HCT116 (cell line): ENCODE measurements at regions not wholly inside any gene's neighbourhood (a gene's known extent, or its start where the extent isn't known, plus 50 kb on each side); places are given as distances from the start of the nearest gene placed in this dataset.

ENCODE experiments used
- ATAC-seq: fragments of 200-7000 bp; cut with Tn5 transposase; 2 replicates; pipeline ENCODE4 v1.9.1; 2020; ENCODE audit warnings: mild to moderate bottlenecking, moderate library complexity
- BruUV-seq: library from RNA; stranded (reverse); fragments of 400-500 nt; replicated peaks from 2 replicates; lab custom pipeline; 2021; lab: Mats Ljungman, UMichigan
- CTCF ChIA-PET: fragments of 300-600 bp; sonication (Branson Sonifier 250); formaldehyde crosslinking; loops from one replicate; lab custom pipeline; 2021; ENCODE audit warnings: antibody characterized with exemption; lab: Charles Lee
- POLR2A ChIA-PET: fragments of 300-600, 350-600 bp; sonication (Branson Sonifier 250); formaldehyde crosslinking; loops from one replicate; lab custom pipeline; 2021; ENCODE audit warnings: antibody characterized with exemption; lab: Charles Lee
- RAD21 ChIA-PET, 2 experiments: fragments of 300-600 bp; sonication (Branson Sonifier 250); formaldehyde crosslinking; loops; one replicate each; lab custom pipeline; 2023; ENCODE audit warnings: low total read pairs in 2 of 2; ENCODE audit not compliant: uncharacterized antibody in 2 of 2, unreplicated experiment in 2 of 2, low non-redundant PET in 1 of 2; lab: Charles Lee
- DNase-seq: peaks from one replicate; pipeline ENCODE4 v3.0.0-alpha.2; 2010; ENCODE audit warnings: low read depth, low spot score
- H2AFZ ChIP-seq: fragments of 200-600 bp; shearing (Covaris generic), sonication (generic); 2 replicates; pipeline ENCODE4 v1.6.1; 2017; ENCODE audit warnings: low read depth, mixed run types, mixed read lengths, antibody characterized with exemption, low read length; ENCODE audit not compliant: poor library complexity, severe bottlenecking
- H3K27ac ChIP-seq: 2 replicates; pipeline ENCODE4 v1.5.1; 2012; ENCODE audit warnings: low read depth, low read length
- H3K27me3 ChIP-seq: fragments of 200-600 bp; sonication (generic); 2 replicates; pipeline ENCODE4 v1.6.1; 2016; ENCODE audit warnings: mixed run types, low read length, mixed read lengths; ENCODE audit not compliant: insufficient read depth
- H3K36me3 ChIP-seq, 2 experiments: fragments of 200-500 bp in 1 of 2; fragments of 200-600 bp in 1 of 2; sonication (Bioruptor generic) in 1 of 2; sonication (generic) in 1 of 2; 2 replicates each; pipeline versions ENCODE4 v1.5.1 to v1.6.1; 2014 to 2016; ENCODE audit warnings: low read length in 2 of 2, inconsistent platforms in 1 of 2, mixed read lengths in 1 of 2, mixed run types in 1 of 2; ENCODE audit not compliant: insufficient read depth in 2 of 2, control insufficient read depth in 1 of 2
- H3K4me1 ChIP-seq, 2 experiments: fragments of 200-600 bp in 1 of 2; sonication (generic) in 1 of 2; 2 replicates each; pipeline versions ENCODE4 v1.5.1 to v1.6.1; 2012 to 2017; ENCODE audit warnings: low read length in 2 of 2, inconsistent platforms in 1 of 2, mild to moderate bottlenecking in 1 of 2, mixed read lengths in 1 of 2, mixed run types in 1 of 2, moderate library complexity in 1 of 2; ENCODE audit not compliant: insufficient read depth in 2 of 2, control insufficient read depth in 1 of 2
- H3K4me2 ChIP-seq: fragments of 200-600 bp; sonication (generic); 2 replicates; pipeline ENCODE4 v1.6.1; 2017; ENCODE audit warnings: mixed run types, low read length, mixed read lengths
- H3K4me3 ChIP-seq, 2 experiments: fragments of 200-600 bp in 1 of 2; sonication (generic) in 1 of 2; replicated peaks in 1 of 2; 2 replicates each; pipeline ENCODE4 v1.5.1; 2011 to 2016; ENCODE audit warnings: low read length in 2 of 2, control low read depth in 1 of 2, low read depth in 1 of 2, mild to moderate bottlenecking in 1 of 2, mixed read lengths in 1 of 2, mixed run types in 1 of 2
- H3K79me2 ChIP-seq: fragments of 200-600 bp; sonication (generic); 2 replicates; pipeline ENCODE4 v1.6.1; 2017; ENCODE audit warnings: mild to moderate bottlenecking, mixed run types, low read length, moderate library complexity, mixed read lengths; ENCODE audit not compliant: insufficient read depth
- H3K9ac ChIP-seq: fragments of 200-600 bp; sonication (generic); 2 replicates; pipeline ENCODE4 v1.6.1; 2016; ENCODE audit warnings: low read length, mixed read lengths
- H3K9me2 ChIP-seq: fragments of 200-600 bp; sonication (generic), shearing (Covaris generic); 2 replicates; pipeline ENCODE4 v1.6.1; 2017; ENCODE audit warnings: mixed run types, mild to moderate bottlenecking, moderate library complexity; ENCODE audit not compliant: insufficient read depth
- H3K9me3 ChIP-seq, 2 experiments: fragments of 200-500 bp in 1 of 2; fragments of 200-600 bp in 1 of 2; sonication (Bioruptor generic) in 1 of 2; sonication (generic) in 1 of 2; 2 replicates each; pipeline ENCODE4 v1.6.1; 2014 to 2017; ENCODE audit warnings: low read length in 2 of 2, mixed read lengths in 2 of 2, inconsistent platforms in 1 of 2, low read depth in 1 of 2, mild to moderate bottlenecking in 1 of 2, mixed run types in 1 of 2, moderate library complexity in 1 of 2; ENCODE audit not compliant: control insufficient read depth in 1 of 2, insufficient read depth in 1 of 2
- H4K20me1 ChIP-seq: fragments of 200-600 bp; sonication (generic), shearing (Covaris generic); 2 replicates; pipeline ENCODE4 v1.6.1; 2017; ENCODE audit warnings: mixed run types, mild to moderate bottlenecking, moderate library complexity; ENCODE audit not compliant: insufficient read depth
- CBX3 ChIP-seq: IDR thresholded peaks from 2 replicates; pipeline ENCODE4 v1.6.1; 2012; ENCODE audit warnings: low read depth
- EGR1 ChIP-seq: IDR thresholded peaks from 2 replicates; pipeline ENCODE4 v1.6.1; 2012; ENCODE audit warnings: low read depth
- EZH2phosphoT487 ChIP-seq: fragments of 200-600 bp; IDR thresholded peaks from 2 replicates; pipeline ENCODE4 v1.6.1; 2018; ENCODE audit warnings: antibody characterized with exemption, borderline replicate concordance
- POLR2A ChIP-seq: IDR thresholded peaks from 2 replicates; pipeline ENCODE4 v1.7.0; 2011; ENCODE audit warnings: borderline replicate concordance; ENCODE audit not compliant: insufficient read depth, insufficient read length; ENCODE audit errors: extremely low read depth
- POLR2AphosphoS5 ChIP-seq: IDR thresholded peaks from 2 replicates; pipeline ENCODE4 v1.6.1; 2011; ENCODE audit warnings: mild to moderate bottlenecking, low read depth, low read length, moderate library complexity
- RAD21 ChIP-seq: IDR thresholded peaks from 2 replicates; pipeline ENCODE4 v1.6.1; 2012; ENCODE audit warnings: low read depth, mild to moderate bottlenecking
- SIN3A ChIP-seq: IDR thresholded peaks from 2 replicates; pipeline ENCODE4 v1.6.1; 2012; ENCODE audit warnings: low read depth
- SP1 ChIP-seq: IDR thresholded peaks from 2 replicates; pipeline ENCODE4 v1.6.1; 2012; ENCODE audit warnings: low read depth
- intact Hi-C: fragments of 100-400 bp; cut with micrococcal nuclease; formaldehyde crosslinking; loops from 2 replicates; pipeline ENCODE4 v1.10.0; 2022
- TF ChIP-seq, protein P1 (sequence below): IDR thresholded peaks from 2 replicates; pipeline ENCODE4 v1.6.1; 2011; ENCODE audit warnings: mild to moderate bottlenecking, low read length, moderate library complexity; ENCODE audit not compliant: insufficient replicate concordance; ENCODE audit errors: extremely low read depth

GRCh38 chr19:31831421-31832175, 482.4 kb upstream of the TSHZ3 start:
- ATAC-seq: no peak
- Histone ChIP-seq H3K4me3 (no peak overlapping the region), H4K20me1 (no peaks in the 10 kb centered on the region), H3K9ac (no peak overlapping the region), H3K27me3 (no peaks in the 10 kb centered on the region)
- intact Hi-C loops: no loop called here
- TF ChIP-seq SIN3A (no peak), CBX3 (no peak), EGR1 (no peak), POLR2A (no peak), SP1 (no peak), RAD21 (no peak), EZH2phosphoT487 (no peak), POLR2AphosphoS5 (no peak)
- TF ChIP-seq, protein P1, sequence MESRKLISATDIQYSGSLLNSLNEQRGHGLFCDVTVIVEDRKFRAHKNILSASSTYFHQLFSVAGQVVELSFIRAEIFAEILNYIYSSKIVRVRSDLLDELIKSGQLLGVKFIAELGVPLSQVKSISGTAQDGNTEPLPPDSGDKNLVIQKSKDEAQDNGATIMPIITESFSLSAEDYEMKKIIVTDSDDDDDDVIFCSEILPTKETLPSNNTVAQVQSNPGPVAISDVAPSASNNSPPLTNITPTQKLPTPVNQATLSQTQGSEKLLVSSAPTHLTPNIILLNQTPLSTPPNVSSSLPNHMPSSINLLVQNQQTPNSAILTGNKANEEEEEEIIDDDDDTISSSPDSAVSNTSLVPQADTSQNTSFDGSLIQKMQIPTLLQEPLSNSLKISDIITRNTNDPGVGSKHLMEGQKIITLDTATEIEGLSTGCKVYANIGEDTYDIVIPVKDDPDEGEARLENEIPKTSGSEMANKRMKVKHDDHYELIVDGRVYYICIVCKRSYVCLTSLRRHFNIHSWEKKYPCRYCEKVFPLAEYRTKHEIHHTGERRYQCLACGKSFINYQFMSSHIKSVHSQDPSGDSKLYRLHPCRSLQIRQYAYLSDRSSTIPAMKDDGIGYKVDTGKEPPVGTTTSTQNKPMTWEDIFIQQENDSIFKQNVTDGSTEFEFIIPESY: no peak
- TF ChIP-seq, all 23 proteins: peak for 0
- ChIA-PET RAD21 (no interaction called here), POLR2A (no interaction called here), CTCF (no interaction called here)
- H3K36me3 ChIP-seq: no peaks in the 10 kb centered on the region
- BruUV-seq: no TSS peak
- H3K27ac ChIP-seq: no peak overlapping the region
- no peaks in the 10 kb centered on the region for H3K79me2 ChIP-seq
- DNase-seq: no peak
- H3K9me3 ChIP-seq: peaks cover 5 to 33% of the 10 kb centered on the region in 2 experiments; a peak in 2 of 4 replicates
- H3K9me2 ChIP-seq: no peaks in the 10 kb centered on the region
- no peak overlapping the region for H3K4me2 ChIP-seq
- no peaks in the 10 kb centered on the region for H3K4me1 ChIP-seq
- no peak overlapping the region for H2AFZ ChIP-seq
